HL-60 (cell line): ENCODE measurements at regions not wholly inside any gene's neighbourhood (a gene's known extent, or its start where the extent isn't known, plus 50 kb on each side); places are given as distances from the start of the nearest gene placed in this dataset.
"Not testable (repeated sequence)": the region's sequence is repeated elsewhere in the genome, so short reads cannot be mapped to it uniquely, and the experiment has no call there.

Source experiments
- CTCF ChIP-seq: IDR thresholded peaks from one replicate; pipeline ENCODE4 v1.5.1; 2011; ENCODE audit warnings: low read length, control low read depth, inconsistent platforms; ENCODE audit not compliant: insufficient read depth
- REST ChIP-seq: IDR thresholded peaks from 2 replicates; pipeline ENCODE4 v1.6.1; 2012; ENCODE audit warnings: low read depth; ENCODE audit not compliant: insufficient replicate concordance

GRCh38 chr21:13409184-13409583, 200.4 kb upstream of the POTED start:
- TF ChIP-seq CTCF, REST: not testable (repeated sequence)
